ENCODE measurements at regions not wholly inside any gene's neighbourhood (a gene's known extent, or its start where the extent isn't known, plus 50 kb on each side); places are given as distances from the start of the nearest gene placed in this dataset.

DNA sequence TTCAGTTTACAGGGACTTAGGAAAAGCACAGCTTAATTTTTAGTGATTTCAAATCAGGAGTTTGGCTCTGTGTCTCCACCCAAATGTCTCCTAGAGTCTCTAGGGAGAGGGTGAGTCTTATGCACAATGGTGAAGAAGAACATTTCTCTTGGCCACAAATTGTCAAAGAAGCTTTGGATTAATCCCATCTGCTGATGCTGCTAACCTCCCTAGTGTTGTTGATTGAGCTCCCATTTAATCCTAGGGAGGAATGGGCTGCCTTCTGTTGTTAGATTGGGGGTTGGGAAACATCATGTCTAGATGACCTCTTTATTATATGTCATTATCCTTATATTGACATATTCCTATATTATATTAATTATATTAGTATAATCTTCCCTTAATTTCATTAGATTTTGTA is 50.0 kb upstream of the PASD1 start:
- no peak for DNase-seq (ENCODE audit: low spot score in 2 of 2, unreplicated experiment in 2 of 2)
- no peak overlapping the region for H3K4me3 Mint-ChIP-seq
- H3K27me3 Mint-ChIP-seq (ENCODE audit: low read depth), result peaks cover 18% of the 10 kb centered on the region
- H3K9me3 Mint-ChIP-seq, result peaks cover 20% of the 10 kb centered on the region
- peaks cover 10% of the 10 kb centered on the region for H3K4me1 Mint-ChIP-seq
- TF ChIP-seq, protein P1, sequence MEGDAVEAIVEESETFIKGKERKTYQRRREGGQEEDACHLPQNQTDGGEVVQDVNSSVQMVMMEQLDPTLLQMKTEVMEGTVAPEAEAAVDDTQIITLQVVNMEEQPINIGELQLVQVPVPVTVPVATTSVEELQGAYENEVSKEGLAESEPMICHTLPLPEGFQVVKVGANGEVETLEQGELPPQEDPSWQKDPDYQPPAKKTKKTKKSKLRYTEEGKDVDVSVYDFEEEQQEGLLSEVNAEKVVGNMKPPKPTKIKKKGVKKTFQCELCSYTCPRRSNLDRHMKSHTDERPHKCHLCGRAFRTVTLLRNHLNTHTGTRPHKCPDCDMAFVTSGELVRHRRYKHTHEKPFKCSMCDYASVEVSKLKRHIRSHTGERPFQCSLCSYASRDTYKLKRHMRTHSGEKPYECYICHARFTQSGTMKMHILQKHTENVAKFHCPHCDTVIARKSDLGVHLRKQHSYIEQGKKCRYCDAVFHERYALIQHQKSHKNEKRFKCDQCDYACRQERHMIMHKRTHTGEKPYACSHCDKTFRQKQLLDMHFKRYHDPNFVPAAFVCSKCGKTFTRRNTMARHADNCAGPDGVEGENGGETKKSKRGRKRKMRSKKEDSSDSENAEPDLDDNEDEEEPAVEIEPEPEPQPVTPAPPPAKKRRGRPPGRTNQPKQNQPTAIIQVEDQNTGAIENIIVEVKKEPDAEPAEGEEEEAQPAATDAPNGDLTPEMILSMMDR (IDR thresholded peaks at IDR 0.05; ENCODE audit: unreplicated experiment), result no peak
- H3K27ac Mint-ChIP-seq, result no peak overlapping the region
- H3K36me3 Mint-ChIP-seq, result no peaks in the 10 kb centered on the region

Measured in mesothelial cell of epicardium (in vitro differentiated cells).